ENCODE measurements at regions not wholly inside any gene's neighbourhood (a gene's known extent, or its start where the extent isn't known, plus 50 kb on each side); places are given as distances from the start of the nearest gene placed in this dataset.

DNA sequence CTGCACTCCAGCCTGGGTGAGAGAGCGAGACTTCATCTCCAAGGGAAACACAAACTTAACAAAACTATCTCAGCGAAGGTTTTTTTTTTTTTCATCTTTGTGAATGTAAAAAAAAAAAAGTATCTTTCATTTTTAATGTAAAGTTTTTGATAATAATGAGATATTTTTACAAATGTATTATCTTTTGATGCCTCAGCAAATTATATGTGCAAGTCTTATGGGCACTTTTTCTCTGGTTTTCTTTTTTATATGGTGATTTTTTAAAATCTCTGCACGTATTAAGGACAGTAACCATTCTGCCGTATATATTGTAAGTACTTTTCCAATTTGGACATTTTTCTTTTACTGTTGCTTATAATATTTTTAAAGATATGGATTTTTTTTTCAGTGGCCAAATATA is 76.8 kb downstream of the MAFB start:
- Histone ChIP-seq H2AFZ (ENCODE audit: low read depth, low read length, severe bottlenecking) (no peak overlapping the region), H3K79me2 (ENCODE audit: insufficient read depth, low read length) (no peaks in the 10 kb centered on the region), H3K27me3 (ENCODE audit: low read length) (no peaks in the 10 kb centered on the region), H3K9me3 (ENCODE audit: insufficient read depth, low read length) (no peaks in the 10 kb centered on the region), H3K9ac (ENCODE audit: low read length) (no peak overlapping the region), H3K4me2 (ENCODE audit: low read depth, low read length, poor library complexity, severe bottlenecking) (no peak overlapping the region), H4K20me1 (ENCODE audit: low read depth, low read length) (no peaks in the 10 kb centered on the region), H3K36me3 (ENCODE audit: low read length) (no peaks in the 10 kb centered on the region), H3F3A (ENCODE audit: insufficient read depth) (no peaks in the 10 kb centered on the region), H3K27ac (ENCODE audit: low read depth, low read length) (no peak overlapping the region), H3K4me3 (ENCODE audit: insufficient read depth, low read length, poor library complexity, severe bottlenecking) (no peak overlapping the region), H3K9me2 (replicated peaks; ENCODE audit: insufficient read depth, low read length) (no peaks in the 10 kb centered on the region)
- TF ChIP-seq, protein P1, sequence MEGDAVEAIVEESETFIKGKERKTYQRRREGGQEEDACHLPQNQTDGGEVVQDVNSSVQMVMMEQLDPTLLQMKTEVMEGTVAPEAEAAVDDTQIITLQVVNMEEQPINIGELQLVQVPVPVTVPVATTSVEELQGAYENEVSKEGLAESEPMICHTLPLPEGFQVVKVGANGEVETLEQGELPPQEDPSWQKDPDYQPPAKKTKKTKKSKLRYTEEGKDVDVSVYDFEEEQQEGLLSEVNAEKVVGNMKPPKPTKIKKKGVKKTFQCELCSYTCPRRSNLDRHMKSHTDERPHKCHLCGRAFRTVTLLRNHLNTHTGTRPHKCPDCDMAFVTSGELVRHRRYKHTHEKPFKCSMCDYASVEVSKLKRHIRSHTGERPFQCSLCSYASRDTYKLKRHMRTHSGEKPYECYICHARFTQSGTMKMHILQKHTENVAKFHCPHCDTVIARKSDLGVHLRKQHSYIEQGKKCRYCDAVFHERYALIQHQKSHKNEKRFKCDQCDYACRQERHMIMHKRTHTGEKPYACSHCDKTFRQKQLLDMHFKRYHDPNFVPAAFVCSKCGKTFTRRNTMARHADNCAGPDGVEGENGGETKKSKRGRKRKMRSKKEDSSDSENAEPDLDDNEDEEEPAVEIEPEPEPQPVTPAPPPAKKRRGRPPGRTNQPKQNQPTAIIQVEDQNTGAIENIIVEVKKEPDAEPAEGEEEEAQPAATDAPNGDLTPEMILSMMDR (IDR thresholded peaks at IDR 0.05; ENCODE audit: insufficient read depth, low read length, poor library complexity, severe bottlenecking), result no peak
- no peak for TF ChIP-seq EZH2phosphoT487 (conservative IDR thresholded peaks at IDR 0.05; ENCODE audit: low read length)

DNA sequence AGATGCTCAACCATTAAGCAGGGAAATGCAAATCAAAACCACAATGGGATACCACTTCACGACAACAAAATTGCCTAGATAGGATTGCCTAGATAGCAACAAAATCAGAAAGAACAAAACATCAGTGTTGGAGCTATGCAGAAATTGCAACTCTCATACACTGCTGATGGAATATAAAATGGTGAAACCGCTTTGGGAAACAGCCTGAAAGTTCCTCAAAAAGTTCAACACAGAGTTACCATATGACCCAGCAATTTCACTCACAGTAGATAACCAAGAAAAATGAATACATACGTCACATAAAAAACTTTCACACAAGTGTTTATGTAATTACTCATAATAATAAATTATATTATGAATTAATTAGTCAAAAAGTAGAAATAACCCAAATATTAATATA is 78.3 kb downstream of the MAFB start:
- Histone ChIP-seq H3K36me3 (ENCODE audit: low read length) (no peaks in the 10 kb centered on the region), H3K9ac (ENCODE audit: low read length) (no peak overlapping the region), H3K27ac (ENCODE audit: low read depth, low read length) (no peak overlapping the region), H3K79me2 (ENCODE audit: insufficient read depth, low read length) (no peaks in the 10 kb centered on the region), H3K9me3 (ENCODE audit: insufficient read depth, low read length) (no peaks in the 10 kb centered on the region), H3K9me2 (replicated peaks; ENCODE audit: insufficient read depth, low read length) (no peaks in the 10 kb centered on the region), H3K4me2 (ENCODE audit: low read depth, low read length, poor library complexity, severe bottlenecking) (no peak overlapping the region), H4K20me1 (ENCODE audit: low read depth, low read length) (no peaks in the 10 kb centered on the region), H2AFZ (ENCODE audit: low read depth, low read length, severe bottlenecking) (no peak overlapping the region), H3K4me3 (ENCODE audit: insufficient read depth, low read length, poor library complexity, severe bottlenecking) (no peak overlapping the region), H3F3A (ENCODE audit: insufficient read depth) (no peaks in the 10 kb centered on the region), H3K27me3 (ENCODE audit: low read length) (no peaks in the 10 kb centered on the region)
- TF ChIP-seq EZH2phosphoT487 (conservative IDR thresholded peaks at IDR 0.05; ENCODE audit: low read length), result no peak
- TF ChIP-seq, protein P1 (IDR thresholded peaks at IDR 0.05; ENCODE audit: insufficient read depth, low read length, poor library complexity, severe bottlenecking), result no peak

DNA sequence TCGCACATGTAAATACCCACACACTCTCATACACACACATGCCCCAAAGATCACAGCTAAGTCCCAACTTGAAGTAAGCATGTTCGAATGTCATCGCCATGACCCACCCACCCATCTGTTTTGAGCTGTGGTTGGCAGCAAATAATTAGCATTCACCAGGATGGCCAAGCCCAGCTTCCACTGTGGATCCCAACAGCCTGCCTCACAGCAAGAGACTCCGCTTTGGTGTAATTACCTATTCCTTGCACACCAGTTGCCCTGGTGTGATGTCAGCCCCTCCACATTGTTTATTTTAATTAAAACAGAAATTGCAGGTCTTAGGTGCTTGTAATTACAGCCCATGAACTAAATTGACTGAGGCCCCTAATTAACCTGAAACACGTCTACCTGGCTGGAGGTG is 81.1 kb downstream of the MAFB start:
- no peaks in the 10 kb centered on the region for H4K20me1 ChIP-seq (ENCODE audit: low read depth, low read length)

More for the DNA sequence above, 81.1 kb downstream of the MAFB start:
- no peak overlapping the region for H3K9ac ChIP-seq (ENCODE audit: low read length)
- no peaks in the 10 kb centered on the region for H3F3A ChIP-seq (ENCODE audit: insufficient read depth)
- no peak for TF ChIP-seq EZH2phosphoT487 (conservative IDR thresholded peaks at IDR 0.05; ENCODE audit: low read length)
- TF ChIP-seq, protein P1 (IDR thresholded peaks at IDR 0.05; ENCODE audit: insufficient read depth, low read length, poor library complexity, severe bottlenecking), result no peak
- no peaks in the 10 kb centered on the region for H3K79me2 ChIP-seq (ENCODE audit: insufficient read depth, low read length)
- no peaks in the 10 kb centered on the region for H3K9me2 ChIP-seq (replicated peaks; ENCODE audit: insufficient read depth, low read length)
- no peaks in the 10 kb centered on the region for H3K9me3 ChIP-seq (ENCODE audit: insufficient read depth, low read length)
- no peak overlapping the region for H3K4me3 ChIP-seq (ENCODE audit: insufficient read depth, low read length, poor library complexity, severe bottlenecking)
- H3K27ac ChIP-seq (ENCODE audit: low read depth, low read length), result no peak overlapping the region
- no peak overlapping the region for H2AFZ ChIP-seq (ENCODE audit: low read depth, low read length, severe bottlenecking)
- no peaks in the 10 kb centered on the region for H3K36me3 ChIP-seq (ENCODE audit: low read length)
- H3K27me3 ChIP-seq (ENCODE audit: low read length), result no peaks in the 10 kb centered on the region
- H3K4me2 ChIP-seq (ENCODE audit: low read depth, low read length, poor library complexity, severe bottlenecking), result no peak overlapping the region

Data from SU-DHL-6 (cell line).